IPS-18a (cell line): ENCODE measurements at regions not wholly inside any gene's neighbourhood (a gene's known extent, or its start where the extent isn't known, plus 50 kb on each side); places are given as distances from the start of the nearest gene placed in this dataset.
"Not testable (repeated sequence)": the region's sequence is repeated elsewhere in the genome, so short reads cannot be mapped to it uniquely, and the experiment has no call there.

ENCODE experiments used
- H3K27ac ChIP-seq: one replicate; pipeline ENCODE4 v1.5.1; 2013; ENCODE audit warnings: low read length
- H3K27me3 ChIP-seq: one replicate; pipeline ENCODE4 v1.6.1; 2013; ENCODE audit warnings: mild to moderate bottlenecking, low read length; ENCODE audit not compliant: control insufficient read depth, insufficient read depth
- H3K36me3 ChIP-seq: one replicate; pipeline ENCODE4 v1.6.1; 2013; ENCODE audit warnings: low read depth, low read length; ENCODE audit not compliant: control insufficient read depth
- H3K4me1 ChIP-seq: one replicate; pipeline ENCODE4 v1.6.1; 2013; ENCODE audit warnings: low read depth, low read length; ENCODE audit not compliant: control insufficient read depth
- H3K4me3 ChIP-seq: one replicate; pipeline ENCODE4 v1.5.1; 2013; ENCODE audit warnings: low read length
- H3K9ac ChIP-seq: one replicate; pipeline ENCODE4 v1.6.1; 2013; ENCODE audit warnings: mild to moderate bottlenecking, low read length, moderate library complexity
- H3K9me3 ChIP-seq: one replicate; pipeline ENCODE4 v1.6.1; 2013; ENCODE audit warnings: low read depth, low read length; ENCODE audit not compliant: control insufficient read depth

GRCh38 chr5:85621668-85622067 is 996.1 kb upstream of the COX7C start:
- Histone ChIP-seq H3K27me3 (no peaks in the 10 kb centered on the region), H3K4me3 (no peak overlapping the region), H3K9ac (no peak overlapping the region), H3K4me1 (no peaks in the 10 kb centered on the region), H3K36me3 (no peaks in the 10 kb centered on the region), H3K27ac (no peak overlapping the region), H3K9me3 (no peaks in the 10 kb centered on the region)

GRCh38 chr5:85628153-85628552 is 989.6 kb upstream of the COX7C start:
- Histone ChIP-seq H3K4me1 (no peaks in the 10 kb centered on the region), H3K9ac (no peak overlapping the region), H3K9me3 (no peaks in the 10 kb centered on the region), H3K36me3 (no peaks in the 10 kb centered on the region), H3K27ac (no peak overlapping the region), H3K4me3 (no peak overlapping the region), H3K27me3 (no peaks in the 10 kb centered on the region)

- H3K4me3 ChIP-seq, H3K4me1 ChIP-seq, H3K27ac ChIP-seq, H3K9me3 ChIP-seq, H3K9ac ChIP-seq, H3K27me3 ChIP-seq, H3K36me3 ChIP-seq: not testable (repeated sequence)
Measured at GRCh38 chr5:85638495-85639125, 979.1 kb upstream of the COX7C start.

- Histone ChIP-seq H3K27me3 (no peaks in the 10 kb centered on the region), H3K27ac (no peak overlapping the region), H3K36me3 (no peaks in the 10 kb centered on the region), H3K9ac (no peak overlapping the region), H3K4me3 (no peak overlapping the region), H3K9me3 (no peaks in the 10 kb centered on the region), H3K4me1 (no peaks in the 10 kb centered on the region)
Measured at GRCh38 chr5:85646036-85646435, 971.7 kb upstream of the COX7C start.

GRCh38 chr5:85646641-85647040 is 971.1 kb upstream of the COX7C start:
- no peak overlapping the region for H3K4me3 ChIP-seq
- no peaks in the 10 kb centered on the region for H3K27me3 ChIP-seq
- no peak overlapping the region for H3K9ac ChIP-seq
- H3K36me3 ChIP-seq, result no peaks in the 10 kb centered on the region
- H3K27ac ChIP-seq, result no peak overlapping the region
- H3K9me3 ChIP-seq, result no peaks in the 10 kb centered on the region
- H3K4me1 ChIP-seq, result no peaks in the 10 kb centered on the region

DNA sequence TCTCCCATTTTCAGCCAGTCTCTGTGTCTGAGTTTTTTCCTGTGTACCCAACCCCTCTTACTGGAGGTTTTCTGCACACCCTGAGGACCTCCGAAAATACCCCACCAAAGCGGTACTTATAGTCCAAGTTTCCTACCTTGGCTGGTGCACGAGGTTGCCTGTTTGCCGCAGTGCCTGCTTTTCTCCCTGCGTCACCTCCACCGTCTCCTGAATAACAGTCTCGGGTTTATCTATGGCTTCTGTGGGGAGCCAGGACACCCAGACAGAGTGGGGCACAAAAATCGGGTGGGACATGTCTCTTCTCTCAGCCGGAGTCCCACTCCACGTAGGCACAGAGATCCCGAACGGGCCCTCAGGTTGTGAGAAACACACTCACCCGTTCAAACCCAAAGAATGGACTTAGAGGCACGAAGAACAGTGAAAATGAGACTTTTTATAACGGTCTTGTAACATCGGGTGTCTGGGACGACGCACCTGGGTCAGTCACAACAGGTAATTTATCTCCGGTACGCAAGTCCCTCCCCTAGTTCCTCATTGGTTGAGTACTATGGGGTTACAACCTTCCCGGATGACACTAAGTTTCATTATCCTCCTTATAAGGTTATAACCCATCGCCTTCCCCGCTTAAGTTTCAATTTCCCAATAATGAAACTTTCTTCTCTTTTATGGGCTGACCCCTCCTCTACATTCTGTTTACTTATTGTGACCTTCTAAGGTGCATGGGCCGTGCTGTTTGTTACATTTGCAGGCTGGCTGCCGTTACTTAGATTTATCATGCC is 970.2 kb upstream of the COX7C start:
- no peaks in the 10 kb centered on the region for H3K4me1 ChIP-seq
- no peak overlapping the region for H3K4me3 ChIP-seq
- no peaks in the 10 kb centered on the region for H3K36me3 ChIP-seq
- no peaks in the 10 kb centered on the region for H3K9me3 ChIP-seq
- H3K27ac ChIP-seq, result no peak overlapping the region
- no peaks in the 10 kb centered on the region for H3K27me3 ChIP-seq
- no peak overlapping the region for H3K9ac ChIP-seq

- H3K27me3 ChIP-seq, result no peaks in the 10 kb centered on the region
- no peak overlapping the region for H3K4me3 ChIP-seq
- no peak overlapping the region for H3K27ac ChIP-seq
- no peaks in the 10 kb centered on the region for H3K9me3 ChIP-seq
- no peaks in the 10 kb centered on the region for H3K36me3 ChIP-seq
- no peaks in the 10 kb centered on the region for H3K4me1 ChIP-seq
- no peak overlapping the region for H3K9ac ChIP-seq
Measured at GRCh38 chr5:85648495-85648894, 969.2 kb upstream of the COX7C start.

GRCh38 chr5:85651731-85652130 is 966.0 kb upstream of the COX7C start:
- H3K36me3 ChIP-seq, result no peaks in the 10 kb centered on the region
- no peak overlapping the region for H3K4me3 ChIP-seq
- H3K9ac ChIP-seq, result no peak overlapping the region
- H3K4me1 ChIP-seq, result no peaks in the 10 kb centered on the region
- no peaks in the 10 kb centered on the region for H3K27me3 ChIP-seq
- peaks cover 1% of the 10 kb centered on the region for H3K9me3 ChIP-seq
- H3K27ac ChIP-seq, result no peak overlapping the region

DNA sequence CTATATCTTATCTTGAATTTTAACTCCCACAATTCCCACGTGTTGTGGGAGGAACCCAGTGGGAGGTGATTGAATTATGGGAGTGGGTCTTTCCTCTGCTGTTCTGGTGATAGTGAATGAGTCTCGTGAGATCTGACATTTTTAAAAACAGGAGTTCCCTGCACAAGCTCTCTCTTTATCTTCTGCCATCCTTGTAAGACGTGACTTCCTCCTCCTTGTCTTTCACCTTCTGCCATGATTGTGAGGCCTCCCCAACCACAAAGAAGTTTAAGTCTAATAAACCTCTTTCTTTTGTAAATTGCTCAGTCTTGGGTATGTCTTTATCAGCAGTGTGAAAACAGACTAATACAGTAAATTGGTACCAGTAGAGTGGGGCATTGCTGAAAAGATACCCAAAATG is 963.6 kb upstream of the COX7C start:
- not testable (repeated sequence) for H3K36me3 ChIP-seq, H3K27ac ChIP-seq, H3K4me1 ChIP-seq, H3K4me3 ChIP-seq, H3K9ac ChIP-seq, H3K9me3 ChIP-seq, H3K27me3 ChIP-seq

DNA sequence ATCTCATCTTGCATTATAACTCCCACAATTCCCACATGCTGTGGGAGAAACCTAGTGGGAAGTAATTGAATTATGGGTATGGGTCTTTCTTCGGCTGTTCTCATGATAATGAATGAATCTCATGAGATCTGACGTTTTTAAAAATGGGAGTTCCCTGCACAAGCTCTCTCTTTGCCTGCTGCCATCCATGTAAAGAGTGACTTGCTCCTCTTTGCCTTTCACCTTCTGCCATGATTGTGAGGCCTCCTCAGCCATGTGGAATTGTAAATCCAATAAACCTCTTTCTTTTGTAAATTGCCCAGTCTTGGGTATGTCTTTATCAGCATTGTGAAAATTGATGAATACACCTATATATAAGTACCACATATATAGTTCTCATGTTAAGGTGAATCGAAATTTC is 961.7 kb upstream of the COX7C start:
- H3K27me3 ChIP-seq, result no peaks in the 10 kb centered on the region
- no peak overlapping the region for H3K4me3 ChIP-seq
- H3K9me3 ChIP-seq, result peaks cover 5% of the 10 kb centered on the region
- H3K4me1 ChIP-seq, result no peaks in the 10 kb centered on the region
- H3K27ac ChIP-seq, result no peak overlapping the region
- H3K9ac ChIP-seq, result no peak overlapping the region
- H3K36me3 ChIP-seq, result no peaks in the 10 kb centered on the region

- not testable (repeated sequence) for H3K9me3 ChIP-seq, H3K27me3 ChIP-seq, H3K4me3 ChIP-seq, H3K27ac ChIP-seq, H3K4me1 ChIP-seq, H3K36me3 ChIP-seq, H3K9ac ChIP-seq
Measured at GRCh38 chr5:85657328-85657727, 960.4 kb upstream of the COX7C start.
